Right lobe of liver (tissue), 4 donors: ENCODE measurements at regions not wholly inside any gene's neighbourhood (a gene's known extent, or its start where the extent isn't known, plus 50 kb on each side); places are given as distances from the start of the nearest gene placed in this dataset.

ENCODE experiments used
- POLR2A ChIP-seq: fragments of 450-650 bp; IDR thresholded peaks from one replicate; pipeline ENCODE4 v1.6.1; 2017; ENCODE audit warnings: antibody characterized with exemption, mild to moderate bottlenecking
- TF ChIP-seq, protein P1 (sequence below), 4 donors: fragments of 200-600 bp in 3 of 4; fragments of 450-650 bp in 1 of 4; IDR thresholded peaks; one replicate each; pipeline versions ENCODE4 v1.5.1 to v1.8.0; 2016 to 2022; ENCODE audit warnings: antibody characterized with exemption in 4 of 4, mild to moderate bottlenecking in 2 of 4
- donor health status: DM: no; HTN: no; CAD: no.
- donor health status: DM: no; HTN: no; CAD: no.
- donor health status: DM: no; HTN: yes; CAD: no.

GRCh38 chr3:141421186-141421585 lies 52.9 kb downstream of the ZBTB38 start:
- TF ChIP-seq, protein P1, sequence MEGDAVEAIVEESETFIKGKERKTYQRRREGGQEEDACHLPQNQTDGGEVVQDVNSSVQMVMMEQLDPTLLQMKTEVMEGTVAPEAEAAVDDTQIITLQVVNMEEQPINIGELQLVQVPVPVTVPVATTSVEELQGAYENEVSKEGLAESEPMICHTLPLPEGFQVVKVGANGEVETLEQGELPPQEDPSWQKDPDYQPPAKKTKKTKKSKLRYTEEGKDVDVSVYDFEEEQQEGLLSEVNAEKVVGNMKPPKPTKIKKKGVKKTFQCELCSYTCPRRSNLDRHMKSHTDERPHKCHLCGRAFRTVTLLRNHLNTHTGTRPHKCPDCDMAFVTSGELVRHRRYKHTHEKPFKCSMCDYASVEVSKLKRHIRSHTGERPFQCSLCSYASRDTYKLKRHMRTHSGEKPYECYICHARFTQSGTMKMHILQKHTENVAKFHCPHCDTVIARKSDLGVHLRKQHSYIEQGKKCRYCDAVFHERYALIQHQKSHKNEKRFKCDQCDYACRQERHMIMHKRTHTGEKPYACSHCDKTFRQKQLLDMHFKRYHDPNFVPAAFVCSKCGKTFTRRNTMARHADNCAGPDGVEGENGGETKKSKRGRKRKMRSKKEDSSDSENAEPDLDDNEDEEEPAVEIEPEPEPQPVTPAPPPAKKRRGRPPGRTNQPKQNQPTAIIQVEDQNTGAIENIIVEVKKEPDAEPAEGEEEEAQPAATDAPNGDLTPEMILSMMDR (IDR thresholded peaks at IDR 0.05): no peak
- TF ChIP-seq POLR2A: no peak
